Stomach smooth muscle (tissue), 2 donors: ENCODE measurements at regions not wholly inside any gene's neighbourhood (a gene's known extent, or its start where the extent isn't known, plus 50 kb on each side); places are given as distances from the start of the nearest gene placed in this dataset.

Experiments used
- H3K27ac ChIP-seq: one replicate; pipeline ENCODE4 v1.7.0; 2013; ENCODE audit warnings: mild to moderate bottlenecking, low read length, inconsistent platforms
- H3K27me3 ChIP-seq, 2 donors: one replicate each; pipeline ENCODE4 v1.7.0; 2013; ENCODE audit warnings: low read length in 2 of 2; ENCODE audit not compliant: insufficient read depth in 2 of 2, control insufficient read depth in 1 of 2
- H3K36me3 ChIP-seq, 2 donors: one replicate each; pipeline ENCODE4 v1.7.0; 2013; ENCODE audit warnings: low read length in 2 of 2; ENCODE audit not compliant: control insufficient read depth in 2 of 2, insufficient read depth in 2 of 2
- H3K4me1 ChIP-seq: one replicate; pipeline ENCODE4 v1.7.0; 2013; ENCODE audit warnings: low read length; ENCODE audit not compliant: control insufficient read depth, insufficient read depth
- H3K4me3 ChIP-seq, 2 donors: one replicate each; pipeline ENCODE4 v1.7.0; 2013; ENCODE audit warnings: low read length in 2 of 2
- H3K9ac ChIP-seq, 2 donors: one replicate each; pipeline ENCODE4 v1.7.0; 2013; ENCODE audit warnings: low read length in 2 of 2, mild to moderate bottlenecking in 1 of 2
- H3K9me3 ChIP-seq, 2 donors: one replicate each; pipeline ENCODE4 v1.7.0; 2013; ENCODE audit warnings: low read length in 2 of 2; ENCODE audit not compliant: control insufficient read depth in 2 of 2
- donor health status: healthy.
- donor health status: Pancreatic carcinoma.

GRCh38 chr10:57202356-57202755, 841.3 kb upstream of the ZWINT start:
- Histone ChIP-seq H3K9me3 (no peaks in the 10 kb centered on the region), H3K27me3 (no peaks in the 10 kb centered on the region), H3K9ac (no peak overlapping the region), H3K4me1 (no peaks in the 10 kb centered on the region), H3K27ac (no peak overlapping the region), H3K36me3 (no peaks in the 10 kb centered on the region), H3K4me3 (no peak overlapping the region)

- Histone ChIP-seq H3K9me3 (no peaks in the 10 kb centered on the region), H3K4me3 (no peak overlapping the region), H3K9ac (no peak overlapping the region), H3K27ac (no peak overlapping the region), H3K27me3 (no peaks in the 10 kb centered on the region), H3K36me3 (no peaks in the 10 kb centered on the region), H3K4me1 (no peaks in the 10 kb centered on the region)
These were observed 827.8 kb upstream of the ZWINT start for GRCh38 chr10:57188846-57189245.

DNA sequence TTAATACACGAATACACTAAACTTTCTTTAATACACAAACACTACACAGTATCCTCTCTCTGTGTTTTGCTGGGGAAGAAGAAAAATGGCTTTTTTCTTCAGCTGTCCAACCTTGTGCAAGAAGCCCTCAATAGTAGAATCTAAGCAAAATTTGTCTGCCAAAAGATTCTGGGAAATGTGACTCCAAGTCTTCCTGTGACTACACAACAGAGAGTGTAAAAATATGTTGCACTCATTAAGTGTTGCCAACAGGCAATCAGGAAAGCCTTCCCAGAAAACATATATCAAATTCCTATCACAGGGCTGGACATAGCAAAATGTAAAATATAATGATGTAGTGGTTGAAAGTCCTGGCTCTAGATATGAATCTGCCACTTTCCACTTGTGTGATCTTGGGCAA, 825.1 kb upstream of the ZWINT start:
- H3K4me1 ChIP-seq = no peaks in the 10 kb centered on the region
- H3K9me3 ChIP-seq = no peaks in the 10 kb centered on the region
- H3K4me3 ChIP-seq = no peak overlapping the region
- H3K9ac ChIP-seq = no peak overlapping the region
- no peaks in the 10 kb centered on the region for H3K27me3 ChIP-seq
- H3K27ac ChIP-seq = no peak overlapping the region
- H3K36me3 ChIP-seq = no peaks in the 10 kb centered on the region

DNA sequence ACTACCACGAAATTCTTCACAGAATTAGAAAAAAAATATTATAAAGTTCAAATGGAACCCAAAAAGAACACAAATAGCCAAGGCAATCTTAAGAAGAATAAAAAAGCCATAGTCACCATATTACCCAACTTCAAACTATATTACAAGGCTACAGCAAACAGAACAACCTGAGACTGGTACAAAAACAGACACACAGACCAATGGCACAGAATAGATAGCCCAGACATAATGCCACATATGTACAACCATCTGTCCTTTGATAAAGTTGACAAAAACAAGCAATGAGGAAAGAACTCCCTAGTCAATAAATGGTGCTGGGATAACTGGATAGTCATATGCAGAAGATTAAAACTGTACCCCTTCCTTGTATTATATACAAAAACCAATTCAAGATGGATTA, 808.5 kb upstream of the ZWINT start:
- H3K27me3 ChIP-seq = no peaks in the 10 kb centered on the region
- H3K9me3 ChIP-seq = no peaks in the 10 kb centered on the region
- H3K27ac ChIP-seq = no peak overlapping the region
- no peaks in the 10 kb centered on the region for H3K4me1 ChIP-seq
- no peak overlapping the region for H3K9ac ChIP-seq
- no peak overlapping the region for H3K4me3 ChIP-seq
- no peaks in the 10 kb centered on the region for H3K36me3 ChIP-seq

DNA sequence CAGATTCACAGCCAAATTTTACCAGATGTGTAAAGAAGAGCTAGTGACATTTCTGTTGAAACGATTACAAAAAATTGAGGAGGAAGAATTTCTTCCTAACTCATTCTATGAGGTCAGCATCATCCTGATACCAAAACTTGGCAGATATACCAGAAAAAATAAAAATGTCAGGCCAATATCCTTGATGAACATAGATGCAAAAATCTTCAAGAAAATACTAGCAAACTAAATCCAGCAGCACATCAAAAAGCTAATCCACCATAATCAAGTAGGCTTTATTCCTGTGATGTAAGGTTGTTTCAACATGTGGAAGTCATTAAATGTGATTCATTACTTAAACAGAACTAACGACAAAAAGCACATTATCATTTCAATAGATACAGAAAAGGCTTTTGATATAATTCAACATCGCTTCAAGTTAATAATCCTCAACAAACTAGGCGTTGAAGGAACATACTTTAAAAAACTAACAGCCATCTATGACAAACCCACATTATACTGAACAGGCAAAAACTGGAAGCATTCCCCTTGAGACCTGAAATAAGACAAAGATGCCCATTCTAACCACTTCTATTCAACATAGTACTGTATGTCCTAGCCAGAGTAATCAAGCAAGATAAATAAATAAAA, 807.7 kb upstream of the ZWINT start:
- Histone ChIP-seq H3K4me3 (no peak overlapping the region), H3K9ac (no peak overlapping the region), H3K27ac (no peak overlapping the region), H3K9me3 (no peaks in the 10 kb centered on the region), H3K4me1 (no peaks in the 10 kb centered on the region), H3K27me3 (no peaks in the 10 kb centered on the region), H3K36me3 (no peaks in the 10 kb centered on the region)

GRCh38 chr10:57165671-57166070, 804.6 kb upstream of the ZWINT start:
- Histone ChIP-seq H3K4me3 (no peak overlapping the region), H3K4me1 (no peaks in the 10 kb centered on the region), H3K27me3 (no peaks in the 10 kb centered on the region), H3K9me3 (no peaks in the 10 kb centered on the region), H3K27ac (no peak overlapping the region), H3K9ac (no peak overlapping the region), H3K36me3 (no peaks in the 10 kb centered on the region)

- H3K27me3 ChIP-seq = no peaks in the 10 kb centered on the region
- H3K36me3 ChIP-seq = no peaks in the 10 kb centered on the region
- H3K4me3 ChIP-seq = no peak overlapping the region
- H3K9ac ChIP-seq = no peak overlapping the region
- H3K9me3 ChIP-seq = no peaks in the 10 kb centered on the region
- H3K4me1 ChIP-seq = no peaks in the 10 kb centered on the region
- H3K27ac ChIP-seq = no peak overlapping the region
These were observed 801.2 kb upstream of the ZWINT start for GRCh38 chr10:57162231-57162630.

DNA sequence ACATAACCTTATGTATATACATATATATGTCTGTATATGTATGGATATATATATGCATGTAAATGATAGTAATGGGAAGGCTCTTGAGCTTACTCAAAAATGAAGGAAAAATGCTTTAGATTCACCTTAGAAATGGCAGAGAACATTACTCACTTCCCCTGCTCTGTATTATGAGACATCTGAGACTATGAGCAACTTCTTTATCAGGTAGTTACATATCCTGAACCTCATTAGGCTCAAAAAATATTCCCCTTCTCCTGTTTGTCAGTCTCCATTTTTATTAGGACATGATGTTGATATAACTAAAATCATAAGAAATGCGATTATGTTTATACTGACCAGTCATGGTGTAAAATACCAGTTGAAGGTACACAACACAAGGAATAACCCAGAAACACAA, 800.1 kb upstream of the ZWINT start:
- H3K4me1 ChIP-seq = no peaks in the 10 kb centered on the region

DNA sequence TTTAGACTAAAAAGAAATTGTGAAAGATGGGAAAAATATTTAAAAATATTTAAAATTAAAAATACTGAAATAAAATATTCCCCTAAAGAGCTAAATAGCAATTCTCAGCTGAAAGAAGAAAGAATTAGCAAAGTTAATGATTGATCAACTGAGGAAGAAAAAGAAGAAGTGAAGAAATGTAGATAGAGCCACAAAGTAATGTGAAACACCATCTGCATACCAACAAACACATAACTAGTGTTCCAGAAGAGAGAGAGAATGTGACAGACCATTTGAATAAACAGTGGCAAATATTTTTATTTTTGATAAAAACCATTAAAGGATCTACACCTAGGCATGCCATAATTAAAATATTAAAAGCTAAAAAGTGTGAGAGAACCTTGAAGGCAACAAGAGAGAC, 784.5 kb upstream of the ZWINT start:
- no peak overlapping the region for H3K9ac ChIP-seq
- no peaks in the 10 kb centered on the region for H3K4me1 ChIP-seq
- no peak overlapping the region for H3K27ac ChIP-seq
- no peaks in the 10 kb centered on the region for H3K36me3 ChIP-seq
- no peaks in the 10 kb centered on the region for H3K9me3 ChIP-seq
- no peaks in the 10 kb centered on the region for H3K27me3 ChIP-seq
- H3K4me3 ChIP-seq = no peak overlapping the region

More for the DNA sequence above, 800.1 kb upstream of the ZWINT start:
- H3K27me3 ChIP-seq = no peaks in the 10 kb centered on the region
- no peaks in the 10 kb centered on the region for H3K36me3 ChIP-seq
- H3K4me3 ChIP-seq = no peak overlapping the region
- H3K9me3 ChIP-seq = no peaks in the 10 kb centered on the region
- no peak overlapping the region for H3K27ac ChIP-seq
- H3K9ac ChIP-seq = no peak overlapping the region

GRCh38 chr10:57142925-57143576, 782.0 kb upstream of the ZWINT start:
- H3K9me3 ChIP-seq = peaks cover 0 to under 1% of the 10 kb centered on the region in 2 donors

DNA sequence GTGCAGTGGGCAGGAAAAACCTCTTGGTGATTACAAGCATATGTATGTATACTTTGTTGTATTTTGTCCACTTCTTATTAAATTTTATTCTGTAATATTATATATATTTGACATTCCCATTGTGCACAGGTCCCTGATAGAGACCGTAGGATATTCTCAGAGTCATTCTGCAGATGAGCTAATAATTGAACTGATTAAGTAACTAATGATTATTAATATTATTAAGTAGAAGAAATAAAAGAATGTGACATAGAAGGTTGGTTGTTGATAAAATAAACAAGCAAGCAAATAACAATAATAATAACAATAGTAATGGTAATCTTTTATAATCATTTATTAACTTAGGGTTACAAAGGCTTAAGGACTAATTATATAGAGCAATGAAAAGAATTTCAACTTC, 780.6 kb upstream of the ZWINT start:
- no peak overlapping the region for H3K9ac ChIP-seq

More at GRCh38 chr10:57142925-57143576, 782.0 kb upstream of the ZWINT start:
- Histone ChIP-seq H3K9ac (no peak overlapping the region), H3K27ac (no peak overlapping the region), H3K36me3 (no peaks in the 10 kb centered on the region), H3K4me3 (no peak overlapping the region), H3K27me3 (no peaks in the 10 kb centered on the region), H3K4me1 (no peaks in the 10 kb centered on the region)

More for the DNA sequence above, 780.6 kb upstream of the ZWINT start:
- Histone ChIP-seq H3K27ac (no peak overlapping the region), H3K4me1 (no peaks in the 10 kb centered on the region), H3K36me3 (no peaks in the 10 kb centered on the region), H3K4me3 (no peak overlapping the region), H3K27me3 (no peaks in the 10 kb centered on the region), H3K9me3 (peaks cover 0 to 2% of the 10 kb centered on the region in 2 donors)
